A673 (cell line): ENCODE measurements at regions not wholly inside any gene's neighbourhood (a gene's known extent, or its start where the extent isn't known, plus 50 kb on each side); places are given as distances from the start of the nearest gene placed in this dataset.
A peak's percentile ranks its signal among the peaks of the same experiment; 100 is the strongest.
"Not testable (repeated sequence)": the region's sequence is repeated elsewhere in the genome, so short reads cannot be mapped to it uniquely, and the experiment has no call there.

ENCODE experiments used
- BruUV-seq: library from RNA; stranded (reverse); fragments of 400-500 nt; replicated peaks from 2 replicates; lab custom pipeline; 2021; lab: Mats Ljungman, UMichigan
- CTCF ChIA-PET: fragments of 300-600 bp; sonication (Branson Sonifier 250); formaldehyde crosslinking; loops from one replicate; lab custom pipeline; 2022; ENCODE audit warnings: antibody characterized with exemption; lab: Charles Lee
- POLR2A ChIA-PET: fragments of 300-600 bp; sonication (Branson Sonifier 250); formaldehyde crosslinking; loops from one replicate; lab custom pipeline; 2022; ENCODE audit warnings: antibody characterized with exemption; ENCODE audit not compliant: low non-redundant PET; lab: Charles Lee
- DNase-seq: peaks from one replicate; pipeline ENCODE4 v3.0.0-alpha.2; 2015; ENCODE audit warnings: low spot score
- H3K27ac ChIP-seq: fragments of 200-600 bp; sonication (generic); 2 replicates; pipeline ENCODE4 v1.5.1; 2016; ENCODE audit warnings: mixed run types, low read depth, mild to moderate bottlenecking, mixed read lengths, antibody characterized with exemption, low read length; ENCODE audit not compliant: poor library complexity, severe bottlenecking
- H3K27me3 ChIP-seq: fragments of 200-600 bp; sonication (generic); replicated peaks from 2 replicates; pipeline ENCODE4 v1.6.1; 2017; ENCODE audit warnings: mixed run types, low read depth, mild to moderate bottlenecking, mixed read lengths, antibody characterized with exemption, low read length; ENCODE audit not compliant: insufficient read depth, poor library complexity
- H3K36me3 ChIP-seq: fragments of 200-600 bp; sonication (generic); 2 replicates; pipeline ENCODE4 v1.6.1; 2016; ENCODE audit warnings: mixed run types, mild to moderate bottlenecking, mixed read lengths, antibody characterized with exemption, low read length; ENCODE audit not compliant: insufficient read depth, poor library complexity, severe bottlenecking
- H3K4me1 ChIP-seq: fragments of 200-600 bp; sonication (generic); 2 replicates; pipeline ENCODE4 v1.6.1; 2017; ENCODE audit warnings: mixed run types, mild to moderate bottlenecking, mixed read lengths, antibody characterized with exemption, low read length; ENCODE audit not compliant: insufficient read depth, poor library complexity, severe bottlenecking
- H3K4me3 ChIP-seq: fragments of 200-600 bp; sonication (generic); 2 replicates; pipeline ENCODE4 v1.5.1; 2016; ENCODE audit warnings: low read depth, mixed run types, mild to moderate bottlenecking, mixed read lengths, low read length; ENCODE audit not compliant: poor library complexity, severe bottlenecking
- H3K9me3 ChIP-seq: fragments of 200-600 bp; sonication (generic); 2 replicates; pipeline ENCODE4 v1.6.1; 2016; ENCODE audit warnings: mixed run types, low read depth, mild to moderate bottlenecking, mixed read lengths, antibody characterized with exemption, low read length; ENCODE audit not compliant: poor library complexity, severe bottlenecking
- intact Hi-C: fragments of 100-400 bp; cut with micrococcal nuclease; formaldehyde crosslinking; loops from one replicate; pipeline ENCODE4 v1.10.0; 2022; ENCODE audit not compliant: unreplicated experiment

- CTCF ChIA-PET, BruUV-seq, POLR2A ChIA-PET: not testable (repeated sequence)
These were observed 210.3 kb upstream of the FRG2C start for GRCh38 chr3:75453839-75454238.

GRCh38 chr3:75474530-75474929 lies 189.6 kb upstream of the FRG2C start:
- DNase-seq, H3K4me3 ChIP-seq, H3K27ac ChIP-seq, H3K4me1 ChIP-seq, H3K9me3 ChIP-seq, H3K36me3 ChIP-seq, BruUV-seq, intact Hi-C loops, POLR2A ChIA-PET, CTCF ChIA-PET, H3K27me3 ChIP-seq: not testable (repeated sequence)

More at GRCh38 chr3:75453839-75454238, 210.3 kb upstream of the FRG2C start:
- intact Hi-C loops, H3K4me3 ChIP-seq, H3K9me3 ChIP-seq, DNase-seq, H3K36me3 ChIP-seq, H3K27ac ChIP-seq, H3K4me1 ChIP-seq, H3K27me3 ChIP-seq: not testable (repeated sequence)

DNA sequence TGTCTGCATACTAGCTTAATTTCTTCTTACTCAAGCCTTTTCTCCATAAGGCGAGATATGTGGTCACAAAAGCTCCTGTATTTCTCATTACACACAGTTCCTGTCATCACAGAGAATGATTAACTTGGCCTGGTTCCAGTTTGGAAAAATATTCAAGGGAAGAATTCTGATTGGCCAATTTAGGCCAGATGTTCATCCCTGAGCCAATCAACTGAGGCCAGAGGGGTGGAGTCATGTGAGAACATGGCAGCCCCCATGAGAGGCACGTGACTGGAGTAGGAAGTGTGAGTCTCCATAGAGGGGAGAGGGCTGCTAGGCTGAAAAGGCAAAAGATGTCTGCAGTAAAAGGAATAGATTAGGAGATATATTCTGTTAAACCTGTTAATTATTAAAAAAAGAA lies 167.5 kb upstream of the FRG2C start:
- intact Hi-C loops, H3K9me3 ChIP-seq, H3K4me3 ChIP-seq, H3K27me3 ChIP-seq, H3K36me3 ChIP-seq, BruUV-seq, CTCF ChIA-PET, H3K27ac ChIP-seq, POLR2A ChIA-PET, H3K4me1 ChIP-seq: not testable (repeated sequence)
- DNase-seq, result peak; percentile 0

DNA sequence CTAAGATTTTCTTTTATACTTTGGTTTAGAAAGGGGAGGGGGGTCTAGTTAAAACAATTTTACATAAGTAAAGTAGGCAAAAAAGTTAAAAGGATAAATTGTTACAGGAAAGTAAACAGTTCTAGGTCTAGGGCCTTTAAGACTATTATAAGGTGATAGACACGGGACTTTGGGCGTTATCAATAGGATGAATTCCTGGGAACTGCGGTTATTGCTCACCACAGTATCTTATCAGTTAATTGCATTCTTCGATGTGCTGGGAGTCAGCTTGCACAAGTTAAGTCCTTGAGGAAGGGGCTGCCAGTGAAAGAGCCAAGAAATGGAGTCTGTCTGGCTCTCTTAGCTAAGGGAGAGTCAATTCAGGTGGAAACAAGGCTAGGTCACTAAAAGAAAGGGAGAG lies 163.8 kb upstream of the FRG2C start:
- H3K4me1 ChIP-seq, intact Hi-C loops, POLR2A ChIA-PET, CTCF ChIA-PET, DNase-seq, H3K27ac ChIP-seq, H3K4me3 ChIP-seq, H3K36me3 ChIP-seq, H3K27me3 ChIP-seq, BruUV-seq, H3K9me3 ChIP-seq: not testable (repeated sequence)

GRCh38 chr3:75502171-75502570 lies 162.0 kb upstream of the FRG2C start:
- CTCF ChIA-PET, result not testable (repeated sequence)

DNA sequence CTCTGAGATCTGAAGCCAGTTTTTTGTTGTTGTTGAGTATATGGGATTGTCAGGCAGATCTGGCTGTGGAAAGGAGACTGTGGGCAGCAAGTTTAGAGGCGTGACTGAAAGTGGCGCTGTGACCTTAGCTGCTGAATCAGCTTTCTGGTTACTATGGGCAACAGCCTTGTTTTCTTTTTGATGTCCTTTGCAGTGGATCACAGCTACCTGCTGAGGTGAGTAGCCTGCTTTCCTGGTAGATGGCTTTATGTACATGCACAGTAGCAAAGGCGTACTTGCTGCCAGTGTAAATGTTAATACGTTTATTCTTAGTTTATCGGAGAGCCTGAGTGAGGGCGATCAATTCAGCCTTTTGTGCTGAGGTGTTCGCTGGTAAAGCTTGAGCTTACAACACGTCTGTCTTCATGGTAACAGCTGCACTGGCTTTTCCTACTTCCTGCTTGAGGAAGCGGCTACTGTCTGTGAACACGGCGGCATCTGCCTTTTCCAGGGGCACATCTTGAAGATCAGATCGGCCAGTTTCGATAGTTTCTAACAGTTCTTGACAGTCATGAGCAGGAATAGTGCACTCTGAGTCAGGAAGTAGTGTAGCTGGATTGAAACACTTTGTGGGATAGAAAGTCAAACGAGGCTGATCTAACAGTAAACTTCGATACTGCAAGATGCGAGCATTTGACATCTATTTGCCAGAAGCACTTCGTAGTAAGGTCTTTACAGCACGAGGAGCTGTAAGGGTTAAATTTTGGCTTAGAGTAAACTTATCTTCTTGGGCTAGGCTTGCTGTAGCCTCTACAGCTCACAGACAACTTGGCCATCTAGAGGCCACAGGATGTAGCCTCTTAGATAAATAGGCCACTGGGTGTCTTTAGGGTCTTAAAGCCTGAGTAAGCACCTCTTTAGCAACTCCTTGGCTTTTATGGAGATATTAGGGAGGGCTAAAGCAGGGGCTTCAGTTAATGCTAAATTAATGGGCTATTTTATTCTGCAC lies 161.1 kb upstream of the FRG2C start:
- H3K36me3 ChIP-seq, H3K27me3 ChIP-seq, intact Hi-C loops, BruUV-seq, H3K9me3 ChIP-seq, POLR2A ChIA-PET, H3K27ac ChIP-seq, CTCF ChIA-PET, H3K4me1 ChIP-seq, DNase-seq, H3K4me3 ChIP-seq: not testable (repeated sequence)

More at GRCh38 chr3:75502171-75502570, 162.0 kb upstream of the FRG2C start:
- H3K4me1 ChIP-seq, DNase-seq, H3K27me3 ChIP-seq, H3K4me3 ChIP-seq, BruUV-seq, H3K9me3 ChIP-seq, POLR2A ChIA-PET, H3K36me3 ChIP-seq, intact Hi-C loops, H3K27ac ChIP-seq: not testable (repeated sequence)
